SK-N-SH (cell line): ENCODE measurements at regions not wholly inside any gene's neighbourhood (a gene's known extent, or its start where the extent isn't known, plus 50 kb on each side); places are given as distances from the start of the nearest gene placed in this dataset.

Experiments used
- CTCF ChIA-PET: fragments of 300-600, 350-600 bp; formaldehyde crosslinking; extraction: SDS; loops from one replicate; lab custom pipeline; 2021; lab: Yijun Ruan, JAX
- POLR2A ChIA-PET: fragments of 350-600 bp; sonication (Branson Sonifier 250); formaldehyde crosslinking; extraction: SDS; loops from one replicate; lab custom pipeline; 2020; ENCODE audit warnings: antibody characterized with exemption, inconsistent platforms; lab: Yijun Ruan, JAX
- DNase-seq: peaks from one replicate; pipeline ENCODE4 v3.0.0; 2012
- H2AFZ ChIP-seq: fragments of 200-600 bp; sonication (generic); 2 replicates; pipeline ENCODE4 v1.8.1; 2016; ENCODE audit warnings: antibody characterized with exemption, mild to moderate bottlenecking, low read depth
- H3F3A ChIP-seq: fragments of 200-600 bp; sonication (generic); replicated peaks from 2 replicates; pipeline ENCODE3; 2016; ENCODE audit warnings: antibody characterized with exemption, mild to moderate bottlenecking; ENCODE audit not compliant: insufficient read depth
- H3K27ac ChIP-seq, 2 experiments: fragments of 200-500 bp in 1 of 2; fragments of 200-600 bp in 1 of 2; sonication (Bioruptor generic) in 1 of 2; sonication (generic), shearing (Covaris generic) in 1 of 2; 2 replicates each; pipeline versions ENCODE4 v1.5.1 to v1.6.1; 2014 to 2016; ENCODE audit warnings: low read depth in 2 of 2, inconsistent platforms in 1 of 2, low read length in 1 of 2, mild to moderate bottlenecking in 1 of 2, mixed read lengths in 1 of 2
- H3K27me3 ChIP-seq: fragments of 200-600 bp; sonication (generic), shearing (Covaris generic); 2 replicates; pipeline ENCODE4 v1.6.1; 2016; ENCODE audit warnings: mixed run types; ENCODE audit not compliant: insufficient read depth
- H3K36me3 ChIP-seq, 2 experiments: fragments of 200-500 bp in 1 of 2; fragments of 200-600 bp in 1 of 2; sonication (Bioruptor generic) in 1 of 2; sonication (generic) in 1 of 2; replicated peaks in 1 of 2; 2 replicates each; pipeline versions ENCODE3 to v1.5.1; 2014 to 2016; ENCODE audit warnings: low read length in 1 of 2, mild to moderate bottlenecking in 1 of 2; ENCODE audit not compliant: insufficient read depth in 2 of 2, control insufficient read depth in 1 of 2
- H3K4me1 ChIP-seq, 2 experiments: fragments of 200-500 bp in 1 of 2; fragments of 200-600 bp in 1 of 2; sonication (Bioruptor generic) in 1 of 2; sonication (generic), shearing (Covaris generic) in 1 of 2; 2 replicates each; pipeline versions ENCODE4 v1.5.1 to v1.6.1; 2014 to 2016; ENCODE audit warnings: low read depth in 1 of 2, low read length in 1 of 2, mixed run types in 1 of 2; ENCODE audit not compliant: insufficient read depth in 2 of 2, control insufficient read depth in 1 of 2
- H3K4me2 ChIP-seq: fragments of 200-600 bp; sonication (generic), shearing (Covaris generic); 2 replicates; pipeline ENCODE4 v1.6.1; 2017; ENCODE audit warnings: mixed run types
- H3K4me3 ChIP-seq, 2 experiments: fragments of 200-500 bp in 1 of 2; fragments of 200-600 bp in 1 of 2; sonication (Bioruptor generic) in 1 of 2; sonication (generic), shearing (Covaris generic) in 1 of 2; 2 replicates each; pipeline versions ENCODE4 v1.5.1 to v1.8.1; 2014 to 2016; ENCODE audit warnings: low read depth in 2 of 2, inconsistent platforms in 1 of 2, low read length in 1 of 2, mild to moderate bottlenecking in 1 of 2, mixed read lengths in 1 of 2, moderate library complexity in 1 of 2
- H3K79me2 ChIP-seq: fragments of 200-600 bp; sonication (generic); 2 replicates; pipeline ENCODE4 v1.8.1; 2017; ENCODE audit warnings: mild to moderate bottlenecking; ENCODE audit not compliant: insufficient read depth
- H3K9ac ChIP-seq: fragments of 200-600 bp; sonication (generic); 2 replicates; pipeline ENCODE4 v1.6.1; 2017; ENCODE audit warnings: mixed run types
- H3K9me2 ChIP-seq: fragments of 200-600 bp; sonication (generic); 2 replicates; pipeline ENCODE4 v1.6.1; 2017; ENCODE audit warnings: mixed run types
- H3K9me3 ChIP-seq: fragments of 200-600 bp; sonication (generic); 2 replicates; pipeline ENCODE4 v1.6.1; 2017; ENCODE audit warnings: mixed run types, mild to moderate bottlenecking, moderate library complexity
- H4K20me1 ChIP-seq: fragments of 200-600 bp; sonication (generic); 2 replicates; pipeline ENCODE4 v1.6.1; 2017; ENCODE audit warnings: mild to moderate bottlenecking, mixed run types; ENCODE audit not compliant: insufficient read depth
- ELF1 ChIP-seq: IDR thresholded peaks from 2 replicates; pipeline ENCODE4 v1.4.0; 2012
- EP300 ChIP-seq, 2 experiments: IDR thresholded peaks; 2 replicates each; pipeline versions ENCODE4 v1.4.0 to v1.6.1; 2012; ENCODE audit warnings: borderline replicate concordance in 1 of 2, low read depth in 1 of 2, low read length in 1 of 2
- EZH2phosphoT487 ChIP-seq: fragments of 200-600 bp; sonication (generic); IDR thresholded peaks from 2 replicates; pipeline ENCODE4 v1.6.1; 2017; ENCODE audit warnings: low read depth, mixed run types, mild to moderate bottlenecking, antibody characterized with exemption, moderate library complexity, borderline replicate concordance
- FOSL2 ChIP-seq: IDR thresholded peaks from 2 replicates; pipeline ENCODE4 v1.4.0; 2012; ENCODE audit warnings: low read depth, mild to moderate bottlenecking, moderate library complexity, borderline replicate concordance
- FOXJ3 ChIP-seq: sonication (generic); formaldehyde crosslinking; IDR thresholded peaks from 2 replicates; pipeline ENCODE4 v1.5.1; 2020; ENCODE audit warnings: mild to moderate bottlenecking, missing genetic modification reagents
- FOXM1 ChIP-seq: IDR thresholded peaks from 2 replicates; pipeline ENCODE4 v1.4.0; 2012; ENCODE audit warnings: low read depth, mild to moderate bottlenecking
- GABPA ChIP-seq: IDR thresholded peaks from 2 replicates; pipeline ENCODE4 v1.4.0; 2012; ENCODE audit warnings: low read depth, mild to moderate bottlenecking
- GATA2 ChIP-seq: sonication (generic); formaldehyde crosslinking; IDR thresholded peaks from 2 replicates; pipeline ENCODE4 v1.5.0; 2020; ENCODE audit warnings: mild to moderate bottlenecking, missing genetic modification reagents
- JUND ChIP-seq: IDR thresholded peaks from 2 replicates; pipeline ENCODE4 v1.4.0; 2012
- MEF2A ChIP-seq: IDR thresholded peaks from 2 replicates; pipeline ENCODE4 v1.4.0; 2012; ENCODE audit warnings: low read depth, borderline replicate concordance
- NRF1 ChIP-seq: IDR thresholded peaks from 2 replicates; pipeline ENCODE4 v1.6.1; 2012; ENCODE audit warnings: low read depth, mild to moderate bottlenecking, low read length
- POLR2AphosphoS5 ChIP-seq: IDR thresholded peaks from 2 replicates; pipeline ENCODE4 v1.6.1; 2012; ENCODE audit warnings: low read depth, low read length
- RAD21 ChIP-seq: IDR thresholded peaks from 2 replicates; pipeline ENCODE4 v1.6.1; 2012; ENCODE audit warnings: mild to moderate bottlenecking, low read length
- RCOR1 ChIP-seq: fragments of 150-350 bp; IDR thresholded peaks from 2 replicates; pipeline ENCODE4 v1.6.1; 2017; ENCODE audit warnings: antibody characterized with exemption, low read length
- RFX5 ChIP-seq: IDR thresholded peaks from 2 replicates; pipeline ENCODE4 v1.6.1; 2012; ENCODE audit warnings: mild to moderate bottlenecking, improper control_type of control experiment, low read length
- RXRA ChIP-seq: IDR thresholded peaks from 2 replicates; pipeline ENCODE4 v1.4.0; 2012; ENCODE audit warnings: low read depth, mild to moderate bottlenecking, borderline replicate concordance
- SMC3 ChIP-seq: IDR thresholded peaks from 2 replicates; pipeline ENCODE4 v1.6.1; 2012; ENCODE audit warnings: low read depth, low read length, improper control_type of control experiment
- TAF1 ChIP-seq: IDR thresholded peaks from 2 replicates; pipeline ENCODE4 v1.6.1; 2012; ENCODE audit warnings: low read depth, mild to moderate bottlenecking, low read length, moderate library complexity, borderline replicate concordance
- TEAD4 ChIP-seq: IDR thresholded peaks from 2 replicates; pipeline ENCODE4 v1.4.0; 2012; ENCODE audit warnings: mild to moderate bottlenecking, borderline replicate concordance; ENCODE audit not compliant: insufficient read depth
- YY1 ChIP-seq: IDR thresholded peaks from 2 replicates; pipeline ENCODE4 v1.4.0; 2012; ENCODE audit warnings: low read depth, mild to moderate bottlenecking
- WGBS: methylation state at CpG from one replicate; pipeline ENCODE4 v1.1.6; 2017; ENCODE audit warnings: low lambda C conversion rate; 5-methylcytosine and 5-hydroxymethylcytosine counted together
- TF ChIP-seq, protein P1 (sequence below): IDR thresholded peaks from 2 replicates; pipeline ENCODE4 v1.4.0; 2012; ENCODE audit warnings: low read depth
- TF ChIP-seq, protein P2 (sequence below): fragments of 150-350 bp; IDR thresholded peaks from 2 replicates; pipeline ENCODE4 v1.6.1; 2016; ENCODE audit warnings: mild to moderate bottlenecking, low read depth, low read length
- TF ChIP-seq, protein P3 (sequence below): fragments of 150-350 bp; IDR thresholded peaks from 2 replicates; pipeline ENCODE4 v1.6.1; 2017; ENCODE audit warnings: antibody characterized with exemption, low read length, low read depth, borderline replicate concordance
- TF ChIP-seq, protein P4 (sequence below): IDR thresholded peaks from 2 replicates; pipeline ENCODE4 v1.6.1; 2012; ENCODE audit warnings: mild to moderate bottlenecking, low read depth, low read length, moderate library complexity
- TF ChIP-seq, protein P5 (sequence below): IDR thresholded peaks from 2 replicates; pipeline ENCODE4 v1.4.0; 2012; ENCODE audit warnings: low read depth, borderline replicate concordance
- TF ChIP-seq, protein P6 (sequence below): fragments of 200-600 bp; sonication (generic); IDR thresholded peaks from 2 replicates; pipeline ENCODE4 v1.6.1; 2017; ENCODE audit warnings: antibody characterized with exemption, mild to moderate bottlenecking, moderate library complexity

DNA sequence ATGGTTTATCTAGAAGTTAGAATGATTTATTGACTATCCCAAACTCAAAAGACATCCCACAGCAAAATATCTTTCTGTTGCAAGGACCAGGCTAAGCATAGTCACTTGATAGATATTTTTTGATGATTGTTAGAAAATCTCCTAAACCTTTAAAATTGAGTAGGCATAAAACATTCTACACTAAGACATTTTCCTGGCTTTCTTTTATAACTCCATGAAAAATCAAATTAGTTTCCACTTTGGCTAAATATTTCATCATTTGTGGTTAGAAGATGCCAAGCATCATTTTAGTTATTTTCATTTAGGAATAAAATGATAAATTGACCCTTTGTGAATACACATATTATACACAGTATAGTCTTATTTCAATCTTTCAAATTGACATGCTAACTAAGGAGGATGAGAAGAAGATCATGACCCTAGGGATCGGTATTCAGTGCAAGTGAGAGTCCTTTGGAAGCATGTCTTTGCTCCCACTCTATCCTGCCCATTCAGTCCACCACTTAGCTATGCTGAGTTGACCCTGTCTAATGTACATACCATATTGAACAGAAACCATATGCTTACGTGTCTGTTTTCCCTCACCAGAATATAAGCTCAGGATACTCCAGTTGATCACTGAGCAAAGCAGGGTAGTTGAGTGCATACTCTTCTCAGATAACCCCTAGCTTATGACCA lies 136.6 kb upstream of the OTUD4 start:
- no peak overlapping the region for H3K9ac ChIP-seq
- POLR2A ChIA-PET = no interaction called here
- no peaks in the 10 kb centered on the region for H3K9me3 ChIP-seq
- H3K4me1 ChIP-seq = no peaks in the 10 kb centered on the region; a peak in 1 of 4 replicates
- no peak for DNase-seq
- 38% methylated on average over 2 of the region's 2 CpGs for WGBS
- no peaks in the 10 kb centered on the region for H3K36me3 ChIP-seq
- CTCF ChIA-PET = interaction anchor here (1.0 kb wide), 1 partner anchor 292 kb away, joined by 3 read pairs; no protein-coding TSS in a partner anchor
- no peak overlapping the region for H3K4me2 ChIP-seq
- H3F3A ChIP-seq = no peaks in the 10 kb centered on the region
- peak overlapping the region; percentile 19 to 79; a peak in 2 of 4 replicates for H3K27ac ChIP-seq
- no peaks in the 10 kb centered on the region for H3K79me2 ChIP-seq
- H4K20me1 ChIP-seq = no peaks in the 10 kb centered on the region
- H2AFZ ChIP-seq = no peak overlapping the region
- H3K9me2 ChIP-seq = no peaks in the 10 kb centered on the region
- no peaks in the 10 kb centered on the region for H3K27me3 ChIP-seq
- H3K4me3 ChIP-seq = no peak overlapping the region
- TF ChIP-seq JUND = peak; percentile 46; the same call in 1 of the 2 replicates
- TF ChIP-seq GABPA = no peak
- TF ChIP-seq, protein P1, sequence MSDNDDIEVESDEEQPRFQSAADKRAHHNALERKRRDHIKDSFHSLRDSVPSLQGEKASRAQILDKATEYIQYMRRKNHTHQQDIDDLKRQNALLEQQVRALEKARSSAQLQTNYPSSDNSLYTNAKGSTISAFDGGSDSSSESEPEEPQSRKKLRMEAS = no peak
- TF ChIP-seq RCOR1 = no peak
- peak; percentile 80 for TF ChIP-seq FOXM1
- TF ChIP-seq RXRA = peak; percentile 18; the same call in 1 of the 2 replicates
- no peak for TF ChIP-seq YY1
- TF ChIP-seq SMC3 = no peak
- TF ChIP-seq TEAD4 = peak; percentile 53; the same call in 1 of the 2 replicates
- TF ChIP-seq FOXJ3 (CRISPR knock-in tag) = no peak
- no peak for TF ChIP-seq MEF2A
- TF ChIP-seq NRF1 = no peak
- no peak for TF ChIP-seq ELF1
- no peak for TF ChIP-seq GATA2 (CRISPR knock-in tag)
- TF ChIP-seq, protein P2, sequence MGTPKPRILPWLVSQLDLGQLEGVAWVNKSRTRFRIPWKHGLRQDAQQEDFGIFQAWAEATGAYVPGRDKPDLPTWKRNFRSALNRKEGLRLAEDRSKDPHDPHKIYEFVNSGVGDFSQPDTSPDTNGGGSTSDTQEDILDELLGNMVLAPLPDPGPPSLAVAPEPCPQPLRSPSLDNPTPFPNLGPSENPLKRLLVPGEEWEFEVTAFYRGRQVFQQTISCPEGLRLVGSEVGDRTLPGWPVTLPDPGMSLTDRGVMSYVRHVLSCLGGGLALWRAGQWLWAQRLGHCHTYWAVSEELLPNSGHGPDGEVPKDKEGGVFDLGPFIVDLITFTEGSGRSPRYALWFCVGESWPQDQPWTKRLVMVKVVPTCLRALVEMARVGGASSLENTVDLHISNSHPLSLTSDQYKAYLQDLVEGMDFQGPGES = no peak
- TF ChIP-seq RAD21 = no peak
- TF ChIP-seq TAF1 = no peak
- TF ChIP-seq, protein P3, sequence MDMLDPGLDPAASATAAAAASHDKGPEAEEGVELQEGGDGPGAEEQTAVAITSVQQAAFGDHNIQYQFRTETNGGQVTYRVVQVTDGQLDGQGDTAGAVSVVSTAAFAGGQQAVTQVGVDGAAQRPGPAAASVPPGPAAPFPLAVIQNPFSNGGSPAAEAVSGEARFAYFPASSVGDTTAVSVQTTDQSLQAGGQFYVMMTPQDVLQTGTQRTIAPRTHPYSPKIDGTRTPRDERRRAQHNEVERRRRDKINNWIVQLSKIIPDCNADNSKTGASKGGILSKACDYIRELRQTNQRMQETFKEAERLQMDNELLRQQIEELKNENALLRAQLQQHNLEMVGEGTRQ = no peak
- TF ChIP-seq, protein P4, sequence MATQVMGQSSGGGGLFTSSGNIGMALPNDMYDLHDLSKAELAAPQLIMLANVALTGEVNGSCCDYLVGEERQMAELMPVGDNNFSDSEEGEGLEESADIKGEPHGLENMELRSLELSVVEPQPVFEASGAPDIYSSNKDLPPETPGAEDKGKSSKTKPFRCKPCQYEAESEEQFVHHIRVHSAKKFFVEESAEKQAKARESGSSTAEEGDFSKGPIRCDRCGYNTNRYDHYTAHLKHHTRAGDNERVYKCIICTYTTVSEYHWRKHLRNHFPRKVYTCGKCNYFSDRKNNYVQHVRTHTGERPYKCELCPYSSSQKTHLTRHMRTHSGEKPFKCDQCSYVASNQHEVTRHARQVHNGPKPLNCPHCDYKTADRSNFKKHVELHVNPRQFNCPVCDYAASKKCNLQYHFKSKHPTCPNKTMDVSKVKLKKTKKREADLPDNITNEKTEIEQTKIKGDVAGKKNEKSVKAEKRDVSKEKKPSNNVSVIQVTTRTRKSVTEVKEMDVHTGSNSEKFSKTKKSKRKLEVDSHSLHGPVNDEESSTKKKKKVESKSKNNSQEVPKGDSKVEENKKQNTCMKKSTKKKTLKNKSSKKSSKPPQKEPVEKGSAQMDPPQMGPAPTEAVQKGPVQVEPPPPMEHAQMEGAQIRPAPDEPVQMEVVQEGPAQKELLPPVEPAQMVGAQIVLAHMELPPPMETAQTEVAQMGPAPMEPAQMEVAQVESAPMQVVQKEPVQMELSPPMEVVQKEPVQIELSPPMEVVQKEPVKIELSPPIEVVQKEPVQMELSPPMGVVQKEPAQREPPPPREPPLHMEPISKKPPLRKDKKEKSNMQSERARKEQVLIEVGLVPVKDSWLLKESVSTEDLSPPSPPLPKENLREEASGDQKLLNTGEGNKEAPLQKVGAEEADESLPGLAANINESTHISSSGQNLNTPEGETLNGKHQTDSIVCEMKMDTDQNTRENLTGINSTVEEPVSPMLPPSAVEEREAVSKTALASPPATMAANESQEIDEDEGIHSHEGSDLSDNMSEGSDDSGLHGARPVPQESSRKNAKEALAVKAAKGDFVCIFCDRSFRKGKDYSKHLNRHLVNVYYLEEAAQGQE = no peak
- TF ChIP-seq EZH2phosphoT487 = no peak
- TF ChIP-seq, protein P5, sequence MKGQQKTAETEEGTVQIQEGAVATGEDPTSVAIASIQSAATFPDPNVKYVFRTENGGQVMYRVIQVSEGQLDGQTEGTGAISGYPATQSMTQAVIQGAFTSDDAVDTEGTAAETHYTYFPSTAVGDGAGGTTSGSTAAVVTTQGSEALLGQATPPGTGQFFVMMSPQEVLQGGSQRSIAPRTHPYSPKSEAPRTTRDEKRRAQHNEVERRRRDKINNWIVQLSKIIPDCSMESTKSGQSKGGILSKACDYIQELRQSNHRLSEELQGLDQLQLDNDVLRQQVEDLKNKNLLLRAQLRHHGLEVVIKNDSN = no peak
- TF ChIP-seq FOSL2 = no peak
- TF ChIP-seq EP300 (IDR thresholded peaks at IDR 0.05; ENCODE audit: borderline replicate concordance in 1 of 2, low read depth in 1 of 2, low read length in 1 of 2) = peak; percentile 48 to 87; a peak in 3 of 4 replicates
- TF ChIP-seq, protein P6, sequence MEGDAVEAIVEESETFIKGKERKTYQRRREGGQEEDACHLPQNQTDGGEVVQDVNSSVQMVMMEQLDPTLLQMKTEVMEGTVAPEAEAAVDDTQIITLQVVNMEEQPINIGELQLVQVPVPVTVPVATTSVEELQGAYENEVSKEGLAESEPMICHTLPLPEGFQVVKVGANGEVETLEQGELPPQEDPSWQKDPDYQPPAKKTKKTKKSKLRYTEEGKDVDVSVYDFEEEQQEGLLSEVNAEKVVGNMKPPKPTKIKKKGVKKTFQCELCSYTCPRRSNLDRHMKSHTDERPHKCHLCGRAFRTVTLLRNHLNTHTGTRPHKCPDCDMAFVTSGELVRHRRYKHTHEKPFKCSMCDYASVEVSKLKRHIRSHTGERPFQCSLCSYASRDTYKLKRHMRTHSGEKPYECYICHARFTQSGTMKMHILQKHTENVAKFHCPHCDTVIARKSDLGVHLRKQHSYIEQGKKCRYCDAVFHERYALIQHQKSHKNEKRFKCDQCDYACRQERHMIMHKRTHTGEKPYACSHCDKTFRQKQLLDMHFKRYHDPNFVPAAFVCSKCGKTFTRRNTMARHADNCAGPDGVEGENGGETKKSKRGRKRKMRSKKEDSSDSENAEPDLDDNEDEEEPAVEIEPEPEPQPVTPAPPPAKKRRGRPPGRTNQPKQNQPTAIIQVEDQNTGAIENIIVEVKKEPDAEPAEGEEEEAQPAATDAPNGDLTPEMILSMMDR = no peak
- TF ChIP-seq POLR2AphosphoS5 = no peak
- no peak for TF ChIP-seq RFX5
